Stimulated activated CD4-positive, alpha-beta T cell treated with anti-CD3 and anti-CD28 coated beads, Interleukin-4, amount 100 ng/mL, for 48 hours (primary cell): ENCODE measurements at regions not wholly inside any gene's neighbourhood (a gene's known extent, or its start where the extent isn't known, plus 50 kb on each side); places are given as distances from the start of the nearest gene placed in this dataset.

Source experiments
- DNase-seq, 2 donors: peaks; one replicate each; pipeline ENCODE4 v3.0.0-alpha.2; 2020; ENCODE audit warnings: low read depth in 2 of 2

- DNase-seq: no peak
Measured at GRCh38 chr11:92829671-92830070, 139.8 kb upstream of the MTNR1B start.

DNA sequence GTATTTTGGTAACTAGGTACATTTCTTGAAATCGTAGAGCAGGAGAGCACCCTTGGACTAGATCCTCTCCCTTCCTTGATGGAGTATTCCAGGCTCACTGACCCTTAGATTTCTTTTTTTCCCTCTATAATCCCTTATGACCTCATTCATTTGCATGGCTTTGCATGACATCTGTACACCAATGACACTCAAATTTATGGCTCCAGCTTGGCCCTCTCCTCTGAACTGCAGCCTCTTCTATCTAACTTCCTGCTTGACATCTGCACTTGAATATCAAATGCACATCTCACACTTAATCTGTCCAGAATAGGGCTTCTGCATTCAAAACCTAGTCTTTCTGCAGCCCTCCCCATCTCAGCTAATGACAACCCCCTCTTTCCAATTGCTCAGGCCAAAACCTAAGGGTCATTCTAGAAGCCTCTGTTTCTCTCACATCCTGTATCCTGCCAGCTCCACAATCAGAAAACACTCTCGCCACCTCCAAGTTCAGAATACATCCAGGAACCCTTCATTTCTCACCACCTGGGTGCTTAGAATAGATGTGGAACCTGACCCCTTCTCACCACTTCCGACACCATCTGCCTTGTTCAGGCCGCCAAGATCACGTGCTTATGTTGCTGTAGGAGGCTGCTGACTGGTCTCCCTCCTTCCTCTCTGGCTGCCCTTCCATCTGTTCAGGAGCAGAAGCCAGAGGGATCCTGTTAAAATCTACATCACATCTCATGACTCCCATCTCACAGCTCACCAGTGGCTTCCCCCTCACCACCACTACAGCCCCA is 138.9 kb upstream of the MTNR1B start:
- no peak for DNase-seq

- DNase-seq: no peak
Measured at GRCh38 chr11:92834296-92835020, 135.0 kb upstream of the MTNR1B start.

DNA sequence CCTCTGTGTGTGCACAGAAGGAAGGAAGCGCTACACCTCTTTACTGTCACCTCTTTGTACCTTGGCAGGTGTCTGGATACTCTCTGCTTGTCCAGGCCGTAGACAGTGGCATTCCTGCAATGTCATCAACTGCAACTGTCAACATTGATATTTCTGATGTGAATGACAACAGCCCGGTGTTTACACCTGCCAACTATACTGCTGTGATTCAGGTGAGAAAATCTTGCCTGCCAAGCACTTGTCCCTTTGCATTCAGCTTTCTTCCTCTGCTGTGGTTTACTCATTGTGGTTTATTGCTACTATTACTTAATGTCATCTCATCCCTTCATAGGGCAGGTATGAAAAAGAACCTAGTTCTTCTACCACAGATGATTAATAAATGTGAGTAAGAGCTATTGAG is 131.9 kb upstream of the MTNR1B start:
- DNase-seq: no peak

DNA sequence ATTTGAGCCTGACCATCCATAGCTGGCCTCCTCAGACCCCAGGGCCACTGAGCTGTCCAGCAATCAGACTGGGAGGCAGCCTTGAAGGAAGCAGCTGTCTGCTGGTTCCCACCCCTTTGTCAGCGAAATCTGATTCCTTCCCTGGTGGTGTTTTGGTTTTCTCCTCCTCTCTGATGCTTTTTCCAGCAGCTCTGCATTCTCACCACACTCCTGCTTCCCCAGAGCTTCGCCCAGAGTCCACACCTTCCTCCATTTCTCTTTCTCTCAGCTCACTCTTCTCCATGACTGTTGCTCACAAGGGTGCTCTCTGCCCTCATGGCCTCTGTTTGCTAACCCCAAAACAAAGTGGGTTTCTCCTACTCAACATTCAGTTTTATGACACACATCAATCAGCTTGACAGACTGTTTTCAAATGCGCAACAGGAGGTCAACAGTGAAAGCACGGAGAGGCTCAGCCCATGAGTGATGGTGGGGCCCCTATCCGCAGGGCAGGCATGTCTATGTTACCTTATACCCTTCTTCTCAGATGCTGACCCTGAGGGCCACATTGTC is 130.6 kb upstream of the MTNR1B start:
- DNase-seq: no peak

DNA sequence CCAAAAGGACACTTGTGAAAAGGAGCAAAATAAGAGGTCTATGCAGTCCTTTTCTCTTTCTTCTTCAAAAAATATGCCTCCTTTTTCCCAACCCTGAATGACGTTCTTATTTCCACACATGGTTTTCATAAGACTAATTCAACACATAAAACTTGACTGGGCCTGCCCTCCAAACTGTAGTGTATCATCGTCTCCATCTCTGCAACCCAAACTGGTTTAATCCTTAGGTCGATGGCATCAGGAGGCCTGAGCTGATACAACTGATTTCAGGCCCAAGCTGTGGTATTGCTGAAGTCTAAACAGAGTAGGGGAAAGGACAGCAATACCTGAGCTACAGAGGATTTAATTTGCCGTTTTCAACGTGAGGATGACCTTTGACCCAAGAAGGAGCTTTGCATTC is 130.0 kb upstream of the MTNR1B start:
- DNase-seq: no peak

GRCh38 chr11:92841719-92842118 is 127.7 kb upstream of the MTNR1B start:
- no peak for DNase-seq

GRCh38 chr11:92843455-92843854 is 126.0 kb upstream of the MTNR1B start:
- no peak for DNase-seq

- no peak for DNase-seq
Measured at GRCh38 chr11:92844197-92844596, 125.3 kb upstream of the MTNR1B start.

- no peak for DNase-seq
Measured at GRCh38 chr11:92845390-92845789, 124.1 kb upstream of the MTNR1B start.

GRCh38 chr11:92845805-92846204 is 123.6 kb upstream of the MTNR1B start:
- no peak for DNase-seq

GRCh38 chr11:92846491-92847125 is 122.8 kb upstream of the MTNR1B start:
- no peak for DNase-seq

GRCh38 chr11:92848578-92848977 is 120.9 kb upstream of the MTNR1B start:
- no peak for DNase-seq

- DNase-seq: no peak
Measured at GRCh38 chr11:92850296-92850826, 119.1 kb upstream of the MTNR1B start.

DNA sequence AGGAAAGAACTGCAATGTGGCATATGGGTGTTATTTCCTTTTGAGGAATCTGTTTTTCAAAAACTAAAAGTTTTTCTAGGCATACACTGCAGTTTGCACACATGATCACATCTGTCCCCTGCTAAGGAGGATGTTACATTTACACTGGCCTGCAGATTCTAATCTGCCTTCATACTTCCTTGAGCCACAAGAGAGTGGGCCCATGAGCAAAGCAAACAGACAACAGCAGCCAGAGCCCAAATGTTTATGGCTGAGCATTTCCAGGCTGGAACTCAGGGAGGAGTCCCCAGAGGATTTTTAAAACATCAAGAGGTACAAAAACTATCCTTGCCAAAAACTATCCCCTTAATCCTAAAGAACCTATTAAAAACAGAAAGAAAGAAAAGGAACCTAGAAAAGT is 117.2 kb upstream of the MTNR1B start:
- no peak for DNase-seq

DNA sequence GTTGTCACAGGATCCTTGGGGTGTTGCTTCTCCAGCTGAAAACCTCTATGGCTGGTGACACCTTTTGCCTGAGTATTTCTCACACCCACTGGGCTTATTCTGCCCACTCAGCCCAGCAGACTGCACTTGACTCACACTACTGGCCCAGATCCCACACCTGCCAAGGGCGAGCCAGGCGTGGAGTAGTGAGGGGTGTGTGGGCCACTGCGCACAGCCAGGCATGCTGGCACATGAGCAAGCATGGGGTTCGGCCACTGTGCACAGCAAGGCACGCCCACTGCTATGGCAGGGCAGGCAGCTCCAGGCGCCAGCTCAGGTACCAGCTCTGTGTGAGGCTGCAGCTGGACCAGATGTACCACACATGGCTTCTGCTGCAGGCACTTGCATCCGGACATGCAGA is 116.5 kb upstream of the MTNR1B start:
- DNase-seq: no peak

GRCh38 chr11:92854162-92854561 is 115.3 kb upstream of the MTNR1B start:
- DNase-seq: no peak

DNA sequence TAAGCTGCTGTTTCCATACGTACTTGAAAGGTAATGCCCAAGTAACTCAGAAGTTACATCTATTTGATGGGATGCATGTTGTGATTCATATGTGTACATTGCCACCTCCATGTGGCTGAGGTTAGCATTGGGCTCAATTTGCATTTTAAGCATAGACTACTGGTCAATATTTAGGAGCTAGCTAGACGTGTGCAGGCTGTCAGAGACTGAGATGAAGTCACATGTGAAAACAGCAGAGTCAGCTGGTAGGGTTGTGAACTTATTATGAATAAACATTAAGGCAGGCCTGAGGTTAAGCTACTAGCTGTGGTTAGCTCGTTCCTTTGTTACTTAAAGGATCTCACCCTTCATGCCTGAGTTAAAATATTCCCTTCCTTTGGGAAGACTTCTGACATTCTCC is 114.5 kb upstream of the MTNR1B start:
- DNase-seq: no peak

- DNase-seq: no peak
Measured at GRCh38 chr11:92855607-92856405, 113.6 kb upstream of the MTNR1B start.

DNA sequence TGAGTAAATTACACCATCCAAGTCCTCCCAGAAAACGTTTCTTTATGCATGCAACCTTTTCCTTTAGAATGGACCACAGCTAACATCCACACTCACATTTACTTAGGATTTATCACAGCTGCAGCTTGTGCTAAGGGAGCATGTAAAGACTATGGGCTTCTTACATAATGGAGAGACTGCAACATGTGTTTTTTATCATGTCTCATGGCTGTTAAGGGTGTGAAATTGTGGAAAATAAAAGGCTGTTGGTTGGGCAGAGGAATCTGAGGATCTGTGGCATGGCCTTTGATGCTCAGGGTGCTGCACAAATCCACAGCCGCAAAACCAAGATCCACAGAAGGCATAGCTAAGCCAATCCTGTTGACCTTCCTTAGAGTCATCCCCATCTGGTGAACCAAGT is 112.0 kb upstream of the MTNR1B start:
- no peak for DNase-seq

GRCh38 chr11:92859156-92859690 is 110.2 kb upstream of the MTNR1B start:
- DNase-seq: no peak
